Mesothelial cell of epicardium (in vitro differentiated cells): ENCODE measurements at regions not wholly inside any gene's neighbourhood (a gene's known extent, or its start where the extent isn't known, plus 50 kb on each side); places are given as distances from the start of the nearest gene placed in this dataset.

ENCODE experiments used
- DNase-seq, 2 experiments: peaks; one replicate each; pipeline ENCODE4 v3.0.0; 2021; ENCODE audit warnings: low spot score in 2 of 2; ENCODE audit not compliant: unreplicated experiment in 2 of 2
- H3K27ac Mint-ChIP-seq: 2 replicates; pipeline ENCODE4 v1.8.0; 2021; ENCODE audit warnings: mixed read lengths
- H3K27me3 Mint-ChIP-seq: 2 replicates; pipeline ENCODE4 v1.8.0; 2021; ENCODE audit warnings: low read depth, mixed read lengths
- H3K36me3 Mint-ChIP-seq: 2 replicates; pipeline ENCODE4 v1.8.0; 2021; ENCODE audit warnings: mixed read lengths
- H3K4me1 Mint-ChIP-seq: 2 replicates; pipeline ENCODE4 v1.8.0; 2021; ENCODE audit warnings: mixed read lengths
- H3K4me3 Mint-ChIP-seq: 2 replicates; pipeline ENCODE4 v1.8.0; 2021; ENCODE audit warnings: mild to moderate bottlenecking, moderate library complexity, mixed read lengths
- H3K9me3 Mint-ChIP-seq: 2 replicates; pipeline ENCODE4 v1.8.0; 2021; ENCODE audit warnings: mixed read lengths
- TF ChIP-seq, protein P1 (sequence below): fragments of 200-600 bp; sonication (generic); IDR thresholded peaks from one replicate; pipeline ENCODE4 v1.5.0; 2021; ENCODE audit warnings: antibody characterized with exemption; ENCODE audit not compliant: unreplicated experiment

DNA sequence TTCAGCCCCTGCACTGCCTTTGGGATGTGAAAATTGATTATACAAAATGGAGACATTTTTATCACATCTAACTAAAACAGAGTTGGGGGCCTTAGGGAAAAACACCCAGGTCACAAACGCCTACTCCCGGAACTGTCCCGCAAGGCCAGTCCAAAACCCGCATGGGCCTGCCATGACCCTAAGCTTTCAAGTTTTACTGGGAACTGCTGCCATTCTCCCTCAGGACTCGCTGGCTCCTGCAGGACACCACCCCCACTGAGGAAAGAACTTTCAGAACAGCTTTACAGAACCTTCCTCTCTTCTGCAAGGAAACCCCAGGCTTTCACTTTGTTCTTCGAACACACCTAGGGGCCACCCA, 320.4 kb upstream of the HS6ST1 start:
- H3K36me3 Mint-ChIP-seq = no peaks in the 10 kb centered on the region
- no peak overlapping the region for H3K4me3 Mint-ChIP-seq
- H3K27me3 Mint-ChIP-seq = no peaks in the 10 kb centered on the region
- H3K4me1 Mint-ChIP-seq = peaks cover 15% of the 10 kb centered on the region
- TF ChIP-seq, protein P1, sequence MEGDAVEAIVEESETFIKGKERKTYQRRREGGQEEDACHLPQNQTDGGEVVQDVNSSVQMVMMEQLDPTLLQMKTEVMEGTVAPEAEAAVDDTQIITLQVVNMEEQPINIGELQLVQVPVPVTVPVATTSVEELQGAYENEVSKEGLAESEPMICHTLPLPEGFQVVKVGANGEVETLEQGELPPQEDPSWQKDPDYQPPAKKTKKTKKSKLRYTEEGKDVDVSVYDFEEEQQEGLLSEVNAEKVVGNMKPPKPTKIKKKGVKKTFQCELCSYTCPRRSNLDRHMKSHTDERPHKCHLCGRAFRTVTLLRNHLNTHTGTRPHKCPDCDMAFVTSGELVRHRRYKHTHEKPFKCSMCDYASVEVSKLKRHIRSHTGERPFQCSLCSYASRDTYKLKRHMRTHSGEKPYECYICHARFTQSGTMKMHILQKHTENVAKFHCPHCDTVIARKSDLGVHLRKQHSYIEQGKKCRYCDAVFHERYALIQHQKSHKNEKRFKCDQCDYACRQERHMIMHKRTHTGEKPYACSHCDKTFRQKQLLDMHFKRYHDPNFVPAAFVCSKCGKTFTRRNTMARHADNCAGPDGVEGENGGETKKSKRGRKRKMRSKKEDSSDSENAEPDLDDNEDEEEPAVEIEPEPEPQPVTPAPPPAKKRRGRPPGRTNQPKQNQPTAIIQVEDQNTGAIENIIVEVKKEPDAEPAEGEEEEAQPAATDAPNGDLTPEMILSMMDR = no peak
- peak; percentile 9 to 29 for DNase-seq
- no peak overlapping the region for H3K27ac Mint-ChIP-seq
- no peaks in the 10 kb centered on the region for H3K9me3 Mint-ChIP-seq

DNA sequence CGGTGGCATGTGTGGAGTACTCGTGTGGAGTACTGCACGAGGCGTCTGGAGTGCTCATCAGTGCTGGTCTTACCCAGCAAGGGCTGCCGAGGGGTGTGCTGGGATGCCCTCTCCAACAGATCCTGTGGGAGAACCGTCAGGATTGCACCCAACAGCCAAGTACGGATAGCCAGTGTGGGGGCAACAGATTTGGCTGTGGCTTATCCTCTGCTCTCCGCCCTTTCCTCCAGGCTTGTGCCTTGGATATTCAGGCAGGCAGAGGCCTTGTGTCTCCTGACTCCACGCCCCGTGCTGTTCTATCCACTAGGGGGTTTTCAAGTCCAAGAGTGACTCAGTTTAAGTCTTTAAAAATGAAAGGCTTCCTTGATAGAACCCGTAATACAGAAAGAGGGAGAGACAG, 321.0 kb upstream of the HS6ST1 start:
- Mint-ChIP-seq H3K27ac (no peak overlapping the region), H3K36me3 (no peaks in the 10 kb centered on the region), H3K9me3 (no peaks in the 10 kb centered on the region), H3K4me1 (peaks cover 20% of the 10 kb centered on the region), H3K27me3 (no peaks in the 10 kb centered on the region), H3K4me3 (no peak overlapping the region)
- peak; percentile 10 to 17 for DNase-seq
- TF ChIP-seq, protein P1 = peak; percentile 26

DNA sequence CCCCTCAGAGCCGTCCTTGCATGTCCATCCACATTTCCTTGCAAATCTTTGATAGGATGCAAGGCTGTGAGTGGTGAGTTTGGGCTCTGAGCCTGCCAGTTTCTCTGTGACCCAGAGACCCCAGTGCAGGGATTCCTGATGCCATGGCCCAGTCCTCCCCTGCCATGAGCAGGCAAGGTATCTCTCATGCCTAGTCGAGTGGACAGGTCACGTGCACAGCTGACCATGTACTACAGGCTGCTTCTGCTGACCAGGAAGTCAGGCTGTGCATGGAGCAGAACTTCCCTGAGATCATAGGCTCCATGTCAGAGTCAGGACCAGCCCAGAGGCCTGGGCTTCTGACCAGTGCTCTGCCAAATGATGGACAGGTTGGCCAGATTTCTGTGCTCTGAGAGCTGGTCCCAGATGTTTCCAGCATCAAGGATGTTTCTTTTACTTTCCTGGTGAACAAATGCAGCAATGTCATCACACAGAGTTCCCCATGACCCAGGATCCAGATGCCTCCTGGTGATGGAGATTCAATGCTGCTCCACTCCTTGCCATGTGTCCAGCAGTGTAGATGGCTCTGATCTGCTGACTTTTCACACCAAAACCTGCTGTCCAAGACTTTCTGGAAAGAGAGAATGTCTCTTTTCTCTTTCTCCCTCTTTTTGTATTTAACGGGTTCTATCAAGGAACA, 321.6 kb upstream of the HS6ST1 start:
- peaks cover 22% of the 10 kb centered on the region for H3K4me1 Mint-ChIP-seq
- peak in 1 of 2 experiments; percentile 13 for DNase-seq

DNA sequence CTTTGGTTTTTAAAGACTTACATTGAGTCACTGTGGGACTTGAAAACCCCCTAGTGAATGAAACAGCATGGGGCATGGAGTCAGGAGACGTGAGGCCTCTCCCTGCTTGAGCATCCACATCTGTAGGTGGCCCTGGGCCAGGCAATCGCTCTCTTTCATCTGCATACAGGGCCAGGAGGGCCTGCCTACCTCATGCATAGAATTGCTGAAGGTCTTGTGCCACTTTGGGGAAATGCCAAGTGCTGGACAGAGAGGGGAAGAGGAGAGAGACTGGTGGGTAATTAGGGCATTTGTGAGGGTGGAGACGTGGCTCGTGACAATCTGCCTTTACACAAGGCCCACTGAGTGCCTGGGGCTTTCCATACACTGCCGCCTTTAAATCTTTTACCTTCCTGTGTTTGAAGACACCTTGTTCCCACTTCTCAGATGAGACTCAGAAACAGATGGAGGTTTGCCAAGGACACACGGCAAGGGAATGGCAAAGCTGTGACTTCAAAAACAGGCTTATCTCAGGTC, 322.2 kb upstream of the HS6ST1 start:
- Mint-ChIP-seq H3K27me3 (no peaks in the 10 kb centered on the region), H3K36me3 (no peaks in the 10 kb centered on the region), H3K9me3 (no peaks in the 10 kb centered on the region), H3K4me1 (peaks cover 22% of the 10 kb centered on the region), H3K4me3 (no peak overlapping the region), H3K27ac (no peak overlapping the region)
- peak; percentile 4 to 35 for DNase-seq
- TF ChIP-seq, protein P1 = no peak

More for the DNA sequence above, 321.6 kb upstream of the HS6ST1 start:
- H3K9me3 Mint-ChIP-seq = no peaks in the 10 kb centered on the region
- H3K27ac Mint-ChIP-seq = no peak overlapping the region
- no peak overlapping the region for H3K4me3 Mint-ChIP-seq
- no peaks in the 10 kb centered on the region for H3K27me3 Mint-ChIP-seq
- H3K36me3 Mint-ChIP-seq = no peaks in the 10 kb centered on the region
- TF ChIP-seq, protein P1 = no peak

DNA sequence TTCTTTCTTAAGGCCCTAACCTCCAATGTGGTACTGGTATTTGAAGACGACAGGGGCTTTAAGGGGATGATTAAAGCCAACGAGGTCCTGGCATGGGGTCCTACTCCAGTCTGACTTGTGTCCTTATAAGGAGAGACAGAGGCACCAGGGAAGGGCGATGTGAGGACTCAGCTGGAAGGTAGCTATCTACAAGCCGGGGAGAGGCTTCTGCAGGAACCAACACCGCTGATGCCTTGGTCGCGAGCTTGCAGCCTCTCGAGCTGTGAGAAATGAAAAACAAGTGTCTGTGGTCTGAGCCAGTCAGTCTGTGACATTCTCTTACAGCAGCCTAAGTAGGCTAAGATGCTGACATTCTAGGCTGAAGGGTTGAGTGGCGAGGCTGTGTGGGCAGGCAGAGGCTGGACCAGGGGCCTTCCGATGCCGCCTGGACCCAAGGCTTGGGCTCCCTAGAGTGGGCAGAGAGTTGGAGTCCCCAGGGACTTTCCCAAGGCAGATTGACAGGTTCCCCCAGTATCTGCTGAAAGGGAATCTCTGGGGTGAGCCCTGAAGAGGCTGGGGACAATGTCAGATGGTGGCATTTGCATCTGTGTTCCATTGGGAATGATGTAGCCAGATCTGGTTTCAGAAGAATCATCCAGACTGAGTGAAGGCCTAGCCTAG, 322.9 kb upstream of the HS6ST1 start:
- Mint-ChIP-seq H3K9me3 (no peaks in the 10 kb centered on the region), H3K4me1 (peaks cover 22% of the 10 kb centered on the region), H3K27ac (no peak overlapping the region), H3K4me3 (no peak overlapping the region), H3K36me3 (no peaks in the 10 kb centered on the region), H3K27me3 (no peaks in the 10 kb centered on the region)
- TF ChIP-seq, protein P1 = no peak
- peak in 1 of 2 experiments; percentile 14 for DNase-seq
